Loucy (cell line): ENCODE measurements at regions not wholly inside any gene's neighbourhood (a gene's known extent, or its start where the extent isn't known, plus 50 kb on each side); places are given as distances from the start of the nearest gene placed in this dataset.

Experiments
- H2AFZ ChIP-seq: fragments of 200-600 bp; sonication (generic); 2 replicates; pipeline ENCODE4 v1.6.0; 2016; ENCODE audit warnings: antibody characterized with exemption, mild to moderate bottlenecking, low read length, moderate library complexity
- H3F3A ChIP-seq: fragments of 200-600 bp; 2 replicates; pipeline ENCODE4 v1.6.0; 2016; ENCODE audit warnings: antibody characterized with exemption, low read depth, mild to moderate bottlenecking
- H3K27me3 ChIP-seq: fragments of 200-600 bp; sonication (generic); 2 replicates; pipeline ENCODE4 v1.6.1; 2014; ENCODE audit warnings: low read length, mild to moderate bottlenecking; ENCODE audit not compliant: insufficient read depth, poor library complexity, severe bottlenecking
- H3K36me3 ChIP-seq: fragments of 200-600 bp; sonication (generic); 2 replicates; pipeline ENCODE4 v1.6.1; 2016; ENCODE audit warnings: low read length; ENCODE audit not compliant: insufficient read depth
- H3K4me1 ChIP-seq: fragments of 200-600 bp; sonication (generic); 2 replicates; pipeline ENCODE4 v1.5.1; 2014; ENCODE audit warnings: low read length, mild to moderate bottlenecking; ENCODE audit not compliant: insufficient read depth, poor library complexity, severe bottlenecking
- H3K4me2 ChIP-seq: fragments of 200-600 bp; sonication (generic); 2 replicates; pipeline ENCODE4 v1.6.0; 2014; ENCODE audit warnings: antibody characterized with exemption, low read length, low read depth, mild to moderate bottlenecking; ENCODE audit not compliant: poor library complexity, severe bottlenecking
- H3K4me3 ChIP-seq: fragments of 200-600 bp; sonication (generic); 2 replicates; pipeline ENCODE4 v1.5.1; 2014; ENCODE audit warnings: low read length, mild to moderate bottlenecking, mixed read lengths; ENCODE audit not compliant: poor library complexity, severe bottlenecking
- H3K79me2 ChIP-seq: fragments of 200-600 bp; sonication (generic); 2 replicates; pipeline ENCODE4 v1.6.1; 2014; ENCODE audit warnings: low read length; ENCODE audit not compliant: insufficient read depth
- H3K9ac ChIP-seq: fragments of 200-600 bp; sonication (generic); 2 replicates; pipeline ENCODE4 v1.6.0; 2014; ENCODE audit warnings: mild to moderate bottlenecking, low read depth, low read length, moderate library complexity; ENCODE audit not compliant: poor library complexity, severe bottlenecking
- H3K9me2 ChIP-seq: fragments of 200-600 bp; sonication (generic); replicated peaks from 2 replicates; pipeline ENCODE4 v1.6.1; 2016; ENCODE audit warnings: low read depth, low read length, mixed read lengths
- H3K9me3 ChIP-seq: fragments of 200-600 bp; sonication (generic); 2 replicates; pipeline ENCODE4 v1.6.1; 2014; ENCODE audit warnings: mild to moderate bottlenecking, antibody characterized with exemption, low read length, low read depth; ENCODE audit not compliant: insufficient read depth
- H4K20me1 ChIP-seq: fragments of 200-600 bp; sonication (generic); 2 replicates; pipeline ENCODE4 v1.6.0; 2014; ENCODE audit warnings: antibody characterized with exemption, low read length, mild to moderate bottlenecking; ENCODE audit not compliant: insufficient read depth, poor library complexity, severe bottlenecking
- EZH2phosphoT487 ChIP-seq: fragments of 200-600 bp; IDR thresholded peaks from 2 replicates; pipeline ENCODE4 v1.6.1; 2018; ENCODE audit warnings: antibody characterized with exemption, mild to moderate bottlenecking, moderate library complexity, borderline replicate concordance
- TF ChIP-seq, protein P1 (sequence below): fragments of 200-600 bp; sonication (generic); conservative IDR thresholded peaks from 2 replicates; pipeline ENCODE4 v1.5.1; 2014; ENCODE audit warnings: mild to moderate bottlenecking, antibody characterized with exemption, low read length

DNA sequence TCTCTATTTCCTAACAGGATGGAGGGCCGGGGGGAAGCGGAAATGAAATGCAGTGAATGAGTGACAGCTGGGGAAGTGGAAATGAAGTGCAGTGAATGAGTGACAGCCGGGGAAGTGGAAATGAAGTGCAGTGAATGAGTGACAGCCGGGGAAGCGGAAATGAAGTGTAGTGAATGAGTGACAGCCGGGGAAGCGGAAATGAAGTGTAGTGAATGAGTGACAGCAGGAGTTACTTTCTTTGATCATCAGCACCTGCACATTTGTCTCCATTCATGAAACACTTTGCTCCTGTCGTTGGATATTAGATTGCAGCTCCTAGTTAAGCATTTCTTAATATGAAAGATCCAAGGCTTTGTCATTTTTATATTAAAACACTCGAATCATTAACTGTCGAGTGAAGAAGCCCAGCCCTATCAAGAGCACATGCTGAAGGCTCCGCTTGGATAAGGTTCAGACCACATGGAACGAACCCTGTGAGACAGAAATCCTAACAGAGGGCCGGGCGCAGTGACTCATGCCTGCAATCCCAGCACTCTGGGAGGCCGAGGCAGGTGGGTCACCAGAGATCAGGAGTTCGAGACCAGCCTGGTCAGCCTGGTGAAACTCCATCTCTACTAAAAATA is 406.0 kb upstream of the ADARB2 start:
- TF ChIP-seq EZH2phosphoT487: no peak
- TF ChIP-seq, protein P1, sequence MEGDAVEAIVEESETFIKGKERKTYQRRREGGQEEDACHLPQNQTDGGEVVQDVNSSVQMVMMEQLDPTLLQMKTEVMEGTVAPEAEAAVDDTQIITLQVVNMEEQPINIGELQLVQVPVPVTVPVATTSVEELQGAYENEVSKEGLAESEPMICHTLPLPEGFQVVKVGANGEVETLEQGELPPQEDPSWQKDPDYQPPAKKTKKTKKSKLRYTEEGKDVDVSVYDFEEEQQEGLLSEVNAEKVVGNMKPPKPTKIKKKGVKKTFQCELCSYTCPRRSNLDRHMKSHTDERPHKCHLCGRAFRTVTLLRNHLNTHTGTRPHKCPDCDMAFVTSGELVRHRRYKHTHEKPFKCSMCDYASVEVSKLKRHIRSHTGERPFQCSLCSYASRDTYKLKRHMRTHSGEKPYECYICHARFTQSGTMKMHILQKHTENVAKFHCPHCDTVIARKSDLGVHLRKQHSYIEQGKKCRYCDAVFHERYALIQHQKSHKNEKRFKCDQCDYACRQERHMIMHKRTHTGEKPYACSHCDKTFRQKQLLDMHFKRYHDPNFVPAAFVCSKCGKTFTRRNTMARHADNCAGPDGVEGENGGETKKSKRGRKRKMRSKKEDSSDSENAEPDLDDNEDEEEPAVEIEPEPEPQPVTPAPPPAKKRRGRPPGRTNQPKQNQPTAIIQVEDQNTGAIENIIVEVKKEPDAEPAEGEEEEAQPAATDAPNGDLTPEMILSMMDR: no peak

DNA sequence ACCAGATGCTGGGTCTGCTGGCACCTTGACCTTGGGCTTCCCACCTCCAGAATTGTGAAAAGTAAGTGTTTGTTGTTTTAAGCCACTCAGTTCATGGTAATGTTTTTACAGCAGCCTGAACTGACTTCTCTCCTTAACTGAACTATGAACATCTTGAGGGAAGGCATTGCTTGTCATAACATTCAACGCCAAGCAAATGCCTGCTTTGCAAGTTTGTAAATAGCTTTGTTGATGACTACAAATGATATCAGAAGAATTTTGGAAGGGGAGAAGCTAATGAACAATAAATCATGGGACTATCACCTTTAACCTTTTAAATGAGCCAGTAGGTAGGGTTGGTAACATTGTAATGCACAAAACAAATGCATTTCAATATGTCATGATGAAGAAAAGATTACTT is 402.4 kb upstream of the ADARB2 start:
- H3K36me3 ChIP-seq: no peaks in the 10 kb centered on the region
- no peak overlapping the region for H3K4me2 ChIP-seq
- H3K79me2 ChIP-seq: no peaks in the 10 kb centered on the region
- no peaks in the 10 kb centered on the region for H3K4me1 ChIP-seq
- H3K27me3 ChIP-seq: no peaks in the 10 kb centered on the region
- H3K9me3 ChIP-seq: no peaks in the 10 kb centered on the region
- H3F3A ChIP-seq: no peaks in the 10 kb centered on the region
- H3K9ac ChIP-seq: no peak overlapping the region
- TF ChIP-seq EZH2phosphoT487: no peak
- TF ChIP-seq, protein P1: no peak
- H2AFZ ChIP-seq: no peak overlapping the region
- no peaks in the 10 kb centered on the region for H3K9me2 ChIP-seq
- no peak overlapping the region for H3K4me3 ChIP-seq
- no peaks in the 10 kb centered on the region for H4K20me1 ChIP-seq

More for the DNA sequence above, 406.0 kb upstream of the ADARB2 start:
- Histone ChIP-seq H3F3A (no peaks in the 10 kb centered on the region), H3K9ac (no peak overlapping the region), H3K4me1 (no peaks in the 10 kb centered on the region), H3K36me3 (no peaks in the 10 kb centered on the region), H3K79me2 (no peaks in the 10 kb centered on the region), H2AFZ (no peak overlapping the region), H3K4me2 (no peak overlapping the region), H3K9me2 (no peaks in the 10 kb centered on the region), H4K20me1 (no peaks in the 10 kb centered on the region), H3K4me3 (no peak overlapping the region), H3K27me3 (no peaks in the 10 kb centered on the region), H3K9me3 (no peaks in the 10 kb centered on the region)

DNA sequence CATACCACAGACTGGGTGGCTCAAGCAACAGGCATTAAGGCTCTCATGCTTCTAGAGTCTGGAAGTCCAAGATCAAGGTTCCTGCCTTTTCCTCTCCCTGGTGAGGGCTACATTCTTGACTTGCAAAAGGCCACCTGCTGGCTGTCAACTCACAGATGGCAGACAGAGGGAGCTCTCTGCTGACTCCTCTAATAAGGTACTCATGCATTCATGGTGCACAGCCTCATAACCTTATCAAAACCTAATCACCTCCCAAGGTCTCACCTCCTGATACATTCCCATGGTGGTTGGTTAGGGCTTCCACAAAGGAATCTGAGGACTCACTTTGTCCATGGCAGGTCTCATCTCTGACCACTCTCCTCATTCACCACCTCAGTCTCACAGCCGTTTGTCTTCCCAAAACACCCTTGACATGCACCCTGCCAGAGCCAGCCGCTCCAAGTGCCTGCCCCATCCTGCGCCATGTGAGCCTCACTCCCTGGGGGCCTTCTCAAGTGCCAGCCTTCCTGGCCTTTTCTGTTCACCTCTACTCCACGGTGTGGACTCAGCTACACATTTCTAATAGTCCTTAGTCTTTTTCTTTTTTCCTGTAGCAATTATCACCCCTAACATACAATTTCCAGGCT is 400.3 kb upstream of the ADARB2 start:
- H3K4me3 ChIP-seq: no peak overlapping the region
- no peaks in the 10 kb centered on the region for H3K79me2 ChIP-seq
- H3K4me2 ChIP-seq: no peak overlapping the region
- H3K4me1 ChIP-seq: no peaks in the 10 kb centered on the region
- no peaks in the 10 kb centered on the region for H3F3A ChIP-seq
- no peaks in the 10 kb centered on the region for H3K9me2 ChIP-seq
- no peak overlapping the region for H3K9ac ChIP-seq
- no peaks in the 10 kb centered on the region for H3K36me3 ChIP-seq
- no peak overlapping the region for H2AFZ ChIP-seq
- no peak for TF ChIP-seq EZH2phosphoT487
- TF ChIP-seq, protein P1: peak; percentile 77
- H3K27me3 ChIP-seq: no peaks in the 10 kb centered on the region
- no peaks in the 10 kb centered on the region for H4K20me1 ChIP-seq
- H3K9me3 ChIP-seq: no peaks in the 10 kb centered on the region
